ENCODE measurements at regions not wholly inside any gene's neighbourhood (a gene's known extent, or its start where the extent isn't known, plus 50 kb on each side); places are given as distances from the start of the nearest gene placed in this dataset.

- no peak for TF ChIP-seq CREB5 (CRISPR knock-in tag; IDR thresholded peaks at IDR 0.05; ENCODE audit: low read depth)
- TF ChIP-seq ARNTL (CRISPR knock-in tag; IDR thresholded peaks at IDR 0.05; ENCODE audit: borderline replicate concordance, low read depth): no peak
These were observed 71.0 kb upstream of the SPACA1 start for GRCh38 chr6:87976616-87977015.
